NCI-H1694 treated with DMSO at 0.1 percent for 48 hours (cell line): ENCODE measurements at regions not wholly inside any gene's neighbourhood (a gene's known extent, or its start where the extent isn't known, plus 50 kb on each side); places are given as distances from the start of the nearest gene placed in this dataset.

Experiments
- DNase-seq: peaks from one replicate; lab custom pipeline; 2025; lab: John Stamatoyannopoulos, UW

DNA sequence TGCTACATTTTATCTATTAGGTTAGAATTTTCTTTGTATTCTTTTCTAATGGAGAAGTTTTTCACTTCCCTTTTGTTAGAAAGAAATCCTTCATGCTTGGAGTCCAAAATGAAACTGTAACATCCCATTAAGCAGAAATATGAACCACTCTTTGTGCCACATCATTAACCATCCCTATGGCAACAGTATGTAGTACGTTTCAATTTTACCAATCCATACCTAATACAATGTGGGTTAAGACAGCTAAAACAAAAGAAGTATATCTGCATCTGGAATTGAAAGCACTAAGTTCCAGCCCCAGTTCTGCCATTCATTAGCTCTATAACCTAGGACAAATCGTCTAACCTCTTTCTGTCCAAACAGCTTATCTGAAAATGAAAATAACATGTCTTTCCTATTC, 409.2 kb upstream of the SPHKAP start:
- no peak for DNase-seq

DNA sequence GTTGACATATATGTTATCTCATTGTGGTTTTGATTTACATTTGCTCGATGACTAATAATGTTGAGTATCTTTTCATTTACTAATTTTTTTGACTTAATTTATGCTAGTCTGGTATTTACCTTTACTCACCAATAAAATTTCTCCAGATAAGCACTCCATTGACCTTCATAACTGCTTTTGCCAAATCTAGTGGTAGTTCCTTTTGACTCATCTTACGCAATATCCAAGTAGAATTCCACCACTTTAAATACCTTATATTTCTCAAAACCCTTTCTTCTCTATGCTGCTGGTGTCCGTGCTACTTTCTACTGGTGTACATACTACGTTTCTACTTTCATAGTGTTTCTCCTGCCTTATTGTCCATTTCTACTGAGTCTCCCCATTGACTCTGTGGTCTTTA, 407.6 kb upstream of the SPHKAP start:
- no peak for DNase-seq

DNA sequence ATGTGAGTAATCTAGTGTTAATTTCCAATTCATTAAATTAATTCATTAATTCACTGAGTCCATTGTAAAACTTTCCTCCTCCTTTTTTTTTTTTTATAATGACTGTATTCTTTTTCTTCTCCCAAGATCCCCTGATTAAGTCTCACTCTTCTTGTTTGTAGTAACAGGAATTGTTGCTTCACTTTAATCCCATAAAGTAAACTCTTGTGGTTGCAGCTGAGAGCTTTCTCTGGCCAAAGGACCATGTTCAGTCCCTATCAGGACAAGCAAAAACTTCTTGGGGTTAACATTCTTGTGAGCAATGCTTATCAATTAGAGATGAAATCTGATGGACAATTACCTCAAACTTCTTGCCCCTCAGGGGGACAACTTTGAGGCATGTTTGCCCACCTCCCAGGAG, 400.2 kb upstream of the SPHKAP start:
- DNase-seq: no peak

DNA sequence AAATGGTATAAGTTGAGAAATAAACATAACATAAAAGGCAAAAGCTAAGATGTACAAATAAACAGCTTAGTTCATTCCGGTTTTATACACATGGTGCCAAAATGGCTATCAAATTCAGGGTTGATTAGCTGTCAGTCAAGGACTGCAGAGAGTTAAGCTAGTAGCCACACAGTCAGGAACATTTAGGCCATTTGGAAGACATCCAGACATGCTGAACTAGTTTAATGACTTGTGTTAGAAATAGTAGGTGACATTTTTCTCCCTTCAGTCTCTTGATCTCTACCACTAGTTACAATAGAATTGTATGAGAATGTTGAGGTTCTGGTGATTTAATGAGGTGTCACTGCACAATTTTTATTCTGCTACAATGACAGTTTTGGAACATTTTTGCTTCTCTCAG, 394.4 kb upstream of the SPHKAP start:
- DNase-seq: no peak

DNA sequence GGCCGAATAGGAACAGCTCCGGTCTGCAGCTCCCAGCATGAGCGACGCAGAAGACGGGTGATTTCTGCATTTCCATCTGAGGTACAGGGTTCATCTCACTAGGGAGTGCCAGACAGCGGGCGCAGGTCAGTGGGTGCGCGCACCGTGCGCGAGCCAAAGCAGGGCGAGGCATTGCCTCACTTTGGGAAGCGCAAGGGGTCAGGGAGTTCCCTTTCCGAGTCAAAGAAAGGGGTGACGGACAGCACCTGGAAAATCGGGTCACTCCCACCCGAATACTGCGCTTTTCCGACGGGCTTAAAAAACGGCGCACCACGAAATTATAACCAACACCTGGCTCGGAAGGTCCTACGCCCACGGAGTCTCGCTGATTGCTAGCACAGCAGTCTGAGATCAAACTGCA, 386.8 kb upstream of the SPHKAP start:
- peak; percentile 6 for DNase-seq

DNA sequence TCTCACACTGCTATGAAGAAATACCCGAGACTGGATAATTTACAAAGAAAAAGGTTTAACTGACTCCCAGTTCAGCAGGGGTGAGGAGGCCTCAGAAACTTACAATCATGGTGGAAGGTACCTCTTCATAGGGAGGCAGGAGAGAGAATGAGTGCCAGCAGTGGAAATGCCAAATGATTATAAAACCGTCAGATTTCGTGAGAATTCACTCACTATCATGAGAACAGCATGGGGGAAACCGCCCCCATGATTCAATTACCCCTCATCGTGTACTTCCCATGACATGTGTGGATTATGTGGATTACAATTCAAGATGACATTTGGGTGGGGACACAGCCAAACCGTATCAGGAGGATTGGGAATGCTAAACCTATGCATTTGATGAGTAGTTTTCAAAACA, 380.3 kb upstream of the SPHKAP start:
- no peak for DNase-seq

DNA sequence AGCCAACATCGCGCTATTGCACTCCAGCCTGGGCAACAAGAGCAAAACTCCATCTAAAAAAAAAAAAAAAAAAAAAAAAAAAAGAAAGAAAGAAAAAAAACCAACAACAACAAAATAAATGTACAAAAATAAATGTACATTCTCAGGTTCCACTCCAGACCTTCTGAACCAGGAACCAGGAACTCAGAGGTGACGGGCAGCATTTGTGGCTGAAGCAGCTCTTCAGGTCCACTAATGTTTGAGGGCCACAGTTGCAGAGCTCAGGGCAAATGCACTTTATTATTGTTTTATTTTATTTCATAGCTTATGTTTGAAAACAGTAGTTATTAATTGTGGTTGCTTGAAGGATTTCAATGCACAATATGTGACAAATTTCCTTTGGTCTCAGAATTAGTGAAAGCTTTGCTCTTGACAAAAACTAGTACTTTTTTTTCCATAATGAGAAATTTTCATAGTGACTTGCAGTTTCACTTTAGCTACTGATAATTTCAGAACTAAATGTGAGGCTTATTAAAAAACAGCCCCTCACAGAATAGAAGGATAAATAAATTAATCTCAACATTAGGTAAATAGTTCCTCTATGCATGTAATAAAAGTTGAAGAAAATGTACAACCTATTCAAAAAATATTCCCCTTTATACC, 378.4 kb upstream of the SPHKAP start:
- no peak for DNase-seq

DNA sequence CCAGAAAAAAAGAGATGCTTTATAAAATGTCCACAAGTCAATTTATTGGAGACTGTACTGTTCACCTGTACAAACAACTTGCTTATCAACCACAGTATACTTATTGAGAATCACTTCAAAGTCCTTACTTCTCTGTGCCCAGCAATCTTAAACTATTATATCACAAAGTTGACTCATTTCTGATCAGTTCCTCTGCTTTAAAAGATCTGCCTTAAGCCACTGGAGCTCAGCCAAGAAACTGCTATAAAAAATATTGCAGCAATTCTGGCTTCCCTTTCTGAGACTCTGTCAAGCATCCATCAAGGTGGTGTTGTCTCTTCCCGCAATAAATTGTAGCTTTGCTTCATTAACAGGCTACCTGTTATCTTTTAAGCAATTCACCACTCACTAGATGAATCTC, 375.2 kb upstream of the SPHKAP start:
- no peak for DNase-seq

DNA sequence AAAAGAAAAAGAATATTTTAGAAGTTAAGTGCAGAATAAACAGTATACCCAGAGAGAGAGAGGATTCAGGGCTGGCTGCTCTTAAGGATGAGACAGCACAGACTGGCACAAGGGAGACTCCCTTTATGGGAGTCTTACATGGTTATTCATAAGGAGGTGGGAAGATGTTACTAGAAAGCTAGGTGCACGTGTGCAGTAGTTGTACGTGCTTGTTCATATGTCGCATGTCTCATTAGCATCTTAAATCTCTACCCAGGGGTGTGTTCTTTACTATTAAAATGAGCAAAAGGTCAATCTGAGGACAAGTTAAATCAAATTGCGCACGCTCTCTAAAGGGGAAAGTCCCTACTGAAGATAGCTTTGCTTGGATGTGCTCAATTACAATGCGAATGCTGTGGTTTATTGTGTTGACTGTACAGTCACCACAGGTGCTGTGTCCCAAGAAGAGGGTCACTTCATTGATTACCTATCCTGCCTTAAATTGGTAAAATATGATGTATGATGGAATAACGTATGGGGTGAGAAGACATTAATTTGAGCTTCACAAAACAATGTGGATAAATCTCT, 368.0 kb upstream of the SPHKAP start:
- no peak for DNase-seq

DNA sequence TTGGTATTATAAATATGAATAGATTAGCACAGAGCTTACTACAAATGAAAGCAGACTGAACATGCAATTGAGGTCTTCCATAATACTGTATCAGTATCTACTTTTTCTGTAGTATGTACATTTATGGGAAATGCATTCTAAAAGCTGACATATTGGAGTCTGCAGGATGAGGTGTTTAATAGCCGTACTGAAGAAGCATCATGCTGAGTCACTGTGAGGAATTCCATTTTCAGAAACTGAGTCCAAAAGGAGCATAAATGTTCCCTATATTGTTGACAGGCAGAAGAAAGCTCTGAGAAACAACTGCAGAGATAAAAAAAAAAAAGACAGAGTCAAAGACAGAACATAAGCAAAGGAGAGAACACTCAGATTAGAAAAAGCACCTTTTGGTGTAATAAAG, 366.7 kb upstream of the SPHKAP start:
- no peak for DNase-seq

DNA sequence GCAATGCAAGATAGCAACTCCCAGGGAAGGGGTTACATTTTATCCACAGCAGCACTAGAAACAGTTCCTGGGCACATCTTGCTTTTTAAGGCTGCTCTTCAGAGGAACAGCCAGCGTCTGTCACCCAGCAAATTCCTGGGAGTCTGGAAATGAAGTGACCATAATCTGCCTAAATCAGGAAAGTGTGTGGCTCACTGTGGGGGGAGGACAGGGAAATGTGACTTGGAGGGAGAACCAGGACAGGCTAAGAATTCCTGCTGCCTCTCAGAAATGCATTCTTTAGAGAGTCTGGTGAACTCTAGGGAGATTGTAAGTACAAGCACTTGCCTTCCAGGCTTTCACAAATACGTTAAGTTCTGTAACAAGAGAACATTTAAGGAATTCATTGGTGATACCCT, 364.3 kb upstream of the SPHKAP start:
- no peak for DNase-seq

DNA sequence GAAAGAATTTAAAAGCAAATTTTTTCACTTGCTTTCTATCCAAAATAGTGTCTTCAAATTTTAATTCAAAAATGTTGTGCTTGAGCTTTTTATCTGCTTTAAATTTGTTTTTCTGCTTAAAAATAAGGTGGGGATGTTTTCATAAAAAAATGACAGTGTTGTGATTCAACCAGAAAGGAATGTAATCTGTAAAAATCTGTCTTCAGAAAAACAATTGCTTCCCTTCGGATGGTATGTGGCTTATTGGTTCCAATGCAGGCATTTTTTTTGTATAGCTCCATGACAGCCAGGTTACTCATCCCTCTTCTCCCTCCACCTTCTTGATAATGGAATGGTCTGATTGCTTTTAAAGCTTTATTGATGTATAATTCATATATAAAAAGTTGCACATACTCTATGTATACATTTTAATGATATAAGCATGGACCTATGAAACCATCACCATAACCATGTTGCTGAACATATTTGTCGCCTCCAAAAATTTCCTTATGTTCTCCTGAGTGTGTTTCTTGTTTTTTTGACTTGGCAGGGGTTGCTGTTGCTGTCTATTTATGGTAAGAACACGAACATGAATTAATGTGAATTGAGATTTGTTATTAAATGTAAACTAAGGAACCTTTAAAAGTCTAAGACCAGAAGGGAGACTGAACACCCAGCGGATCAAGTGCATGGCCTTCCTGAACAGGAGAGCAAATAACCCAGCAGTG, 363.7 kb upstream of the SPHKAP start:
- DNase-seq: no peak

DNA sequence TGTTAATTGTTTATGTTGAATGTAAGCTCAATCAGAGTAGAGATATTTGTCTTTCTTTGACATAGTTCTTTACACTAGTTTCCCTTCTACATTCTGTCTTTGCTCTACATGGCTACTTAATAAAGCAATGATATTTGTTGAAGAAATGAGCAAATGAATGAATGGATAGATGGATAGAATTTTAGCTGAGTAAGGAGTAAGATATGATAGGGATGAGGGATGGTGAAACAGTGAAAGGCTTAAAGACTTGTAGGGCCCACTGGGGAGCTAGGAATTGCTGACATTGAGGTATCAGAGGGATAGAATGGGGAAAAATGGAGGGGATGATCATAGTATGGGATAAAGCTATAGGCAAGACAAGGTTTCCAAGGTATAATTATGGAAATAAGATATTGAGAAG, 361.6 kb upstream of the SPHKAP start:
- no peak for DNase-seq

DNA sequence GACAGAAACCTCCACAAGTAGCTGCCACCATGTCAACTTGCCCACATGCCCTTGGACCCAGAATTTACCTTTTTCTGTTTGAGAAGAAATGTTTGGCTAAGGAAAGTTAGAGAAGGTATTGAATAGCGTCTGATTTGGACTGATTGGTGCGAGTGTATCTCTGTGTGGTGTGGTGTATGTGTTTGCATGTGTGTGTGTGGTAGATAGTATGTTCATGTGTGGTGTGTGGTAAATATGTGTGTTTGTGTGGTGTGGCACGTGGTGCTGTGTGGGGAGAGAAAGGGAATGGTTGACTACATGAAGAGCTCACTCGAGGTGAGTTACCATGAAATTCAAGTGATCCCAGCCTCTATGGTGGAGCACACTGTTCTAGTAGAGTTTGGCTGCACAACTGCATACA, 360.8 kb upstream of the SPHKAP start:
- DNase-seq: no peak

DNA sequence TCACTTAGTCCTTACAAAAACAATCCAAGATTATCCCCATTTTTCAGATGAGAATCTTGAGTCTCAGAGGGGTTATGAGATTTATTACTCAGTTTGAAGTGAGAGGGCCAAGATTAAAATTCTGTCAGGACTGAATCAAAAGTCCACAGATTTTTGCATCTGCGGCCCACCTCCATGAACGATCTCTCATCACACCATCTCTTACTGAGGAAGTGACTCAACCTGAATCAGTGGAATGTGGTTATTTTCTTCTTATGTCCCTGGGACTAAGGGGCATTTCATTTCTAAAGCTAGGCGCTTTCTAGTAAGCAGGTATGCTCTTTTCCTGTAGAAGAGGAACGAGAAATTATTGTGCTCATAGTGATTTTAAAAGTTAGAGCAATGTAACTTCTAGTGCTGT, 360.3 kb upstream of the SPHKAP start:
- DNase-seq: no peak

DNA sequence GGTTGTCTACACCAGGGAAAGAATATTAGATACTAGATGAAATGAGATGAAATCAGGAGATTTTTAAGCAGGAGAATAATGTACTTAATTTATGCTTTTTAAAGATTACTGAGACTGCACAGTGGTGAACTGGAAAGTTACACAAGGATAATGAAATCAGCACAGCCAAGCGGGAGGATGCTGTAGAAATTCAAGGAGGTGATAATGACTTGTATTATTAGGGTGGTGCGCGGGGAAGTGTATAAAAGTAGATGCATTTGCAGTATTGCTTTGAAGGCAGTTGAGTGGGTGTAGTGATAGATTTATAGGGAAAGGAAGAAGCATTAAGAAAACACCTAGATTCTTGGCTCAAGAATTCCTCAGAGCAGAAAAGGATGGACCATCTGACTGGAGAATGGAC, 359.5 kb upstream of the SPHKAP start:
- no peak for DNase-seq

DNA sequence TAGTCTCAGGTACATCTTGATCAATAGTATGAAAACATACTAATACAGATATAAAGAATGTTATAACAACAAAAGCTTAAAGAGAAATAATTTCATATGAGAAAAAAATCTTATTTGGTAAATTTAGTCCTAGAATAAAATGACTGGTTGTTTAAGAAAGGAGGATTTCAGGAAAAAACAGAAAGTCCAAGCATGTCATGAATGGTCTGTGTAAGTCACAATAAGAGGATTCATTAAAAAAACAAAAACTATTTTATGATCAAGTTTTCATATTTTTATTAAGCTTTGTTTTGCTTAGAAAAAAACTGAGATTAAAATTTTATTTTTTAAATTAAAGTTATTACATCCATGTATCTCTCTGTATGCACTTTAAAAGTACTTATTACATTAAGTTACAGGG, 353.9 kb upstream of the SPHKAP start:
- DNase-seq: no peak

DNA sequence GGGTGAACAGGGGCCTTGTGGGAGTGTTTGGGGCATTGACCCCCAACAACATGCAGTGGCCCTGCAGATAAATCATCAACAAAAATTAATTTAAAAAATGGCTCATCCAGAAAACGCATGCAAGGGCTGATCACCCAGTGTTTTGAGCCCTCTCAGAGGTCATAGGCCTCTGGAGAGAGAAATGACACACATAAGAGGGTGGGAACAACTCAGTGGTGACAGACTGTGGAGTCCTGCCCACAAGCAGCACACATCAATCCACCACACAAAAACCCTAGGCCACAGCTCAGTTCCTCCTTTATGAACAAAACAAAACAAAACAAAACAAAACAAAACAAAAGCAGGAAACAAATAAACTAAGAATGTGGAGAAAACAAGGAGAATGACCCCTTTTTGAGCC, 351.7 kb upstream of the SPHKAP start:
- no peak for DNase-seq

DNA sequence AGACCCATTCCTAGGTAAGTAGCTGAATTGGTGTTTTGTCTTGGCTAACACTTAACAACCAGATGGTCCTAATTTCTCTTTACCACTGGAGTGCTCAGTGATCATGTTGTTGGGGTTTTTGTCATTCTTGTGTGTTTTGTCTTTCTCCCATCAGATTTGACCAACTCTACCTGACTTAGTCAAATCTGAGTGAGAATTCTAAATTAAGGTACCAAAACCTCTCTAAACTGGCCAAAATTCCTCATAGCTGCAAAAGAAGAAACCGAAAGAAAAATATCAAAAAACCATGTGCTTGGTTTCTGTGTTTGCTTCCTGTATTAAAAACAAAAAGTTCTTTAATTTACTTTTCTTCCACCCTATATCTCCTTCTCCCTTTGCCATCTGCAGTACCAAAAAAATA, 350.7 kb upstream of the SPHKAP start:
- no peak for DNase-seq

DNA sequence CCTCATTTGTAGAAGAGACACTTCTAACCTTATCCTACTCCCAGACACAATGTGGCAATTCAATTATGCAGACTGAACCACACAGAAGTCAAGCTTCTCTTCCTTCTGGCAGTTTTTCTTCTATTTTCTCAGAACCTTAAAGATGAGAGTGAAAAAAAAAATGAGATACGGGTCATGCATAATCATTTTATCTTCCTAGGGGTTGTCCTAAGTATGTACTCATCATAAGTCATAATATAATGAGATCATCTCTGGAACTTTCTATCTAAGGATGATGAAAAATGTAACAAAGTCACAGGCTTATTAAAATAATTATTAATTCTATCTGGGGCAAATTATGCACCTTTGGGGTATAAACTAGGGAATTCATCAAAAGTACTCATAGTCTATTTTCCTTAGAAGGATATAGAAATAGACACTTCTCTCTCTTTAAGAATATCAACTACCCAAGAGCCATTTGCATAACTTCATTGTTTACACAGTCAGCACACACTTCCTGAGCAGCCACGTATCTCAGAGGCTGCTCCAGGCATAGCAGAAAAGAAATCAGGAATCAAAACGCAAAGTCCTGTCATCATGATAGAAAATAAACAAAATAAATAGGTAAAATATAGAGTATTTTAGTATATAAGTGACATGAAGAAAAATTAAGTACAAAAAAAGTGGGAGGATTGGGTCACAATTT, 345.9 kb upstream of the SPHKAP start:
- DNase-seq: no peak

DNA sequence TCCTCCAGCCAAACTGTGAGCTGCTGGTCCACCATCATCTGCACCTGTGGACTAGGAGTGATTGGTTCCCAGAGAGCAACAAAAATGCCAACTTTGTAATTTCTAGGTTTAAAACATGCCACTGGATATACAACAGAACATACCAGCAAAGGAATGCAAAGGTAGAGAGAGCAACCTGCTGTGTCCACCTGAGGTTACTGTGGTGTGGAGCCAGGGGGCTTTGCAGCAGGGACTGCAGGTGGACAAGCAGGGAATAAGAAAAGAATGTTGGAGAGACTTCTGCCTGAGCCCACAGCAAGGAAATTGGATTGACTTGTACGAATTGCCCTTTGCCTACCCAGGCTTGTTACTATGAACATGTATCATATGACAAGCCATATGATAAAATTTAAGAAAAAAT, 345.2 kb upstream of the SPHKAP start:
- DNase-seq: no peak

DNA sequence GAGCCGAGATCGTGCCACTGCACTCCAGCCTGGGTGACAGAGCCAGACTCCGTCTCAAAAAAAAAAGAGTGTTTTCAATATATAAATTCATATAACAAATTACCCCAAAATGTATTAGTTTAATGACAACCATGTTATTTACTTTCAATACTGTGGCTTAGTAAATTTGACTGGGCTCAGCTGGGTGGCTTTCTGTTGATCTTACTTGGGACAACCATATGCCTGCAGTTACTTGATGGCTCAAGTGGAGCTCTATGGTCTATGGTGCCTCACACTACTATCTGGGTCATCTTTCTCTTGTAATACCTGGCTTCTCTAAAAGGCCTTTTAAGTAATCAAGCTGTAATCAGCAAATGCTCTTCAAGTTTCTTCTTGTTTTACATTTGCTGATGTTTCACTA, 341.5 kb upstream of the SPHKAP start:
- DNase-seq: no peak

DNA sequence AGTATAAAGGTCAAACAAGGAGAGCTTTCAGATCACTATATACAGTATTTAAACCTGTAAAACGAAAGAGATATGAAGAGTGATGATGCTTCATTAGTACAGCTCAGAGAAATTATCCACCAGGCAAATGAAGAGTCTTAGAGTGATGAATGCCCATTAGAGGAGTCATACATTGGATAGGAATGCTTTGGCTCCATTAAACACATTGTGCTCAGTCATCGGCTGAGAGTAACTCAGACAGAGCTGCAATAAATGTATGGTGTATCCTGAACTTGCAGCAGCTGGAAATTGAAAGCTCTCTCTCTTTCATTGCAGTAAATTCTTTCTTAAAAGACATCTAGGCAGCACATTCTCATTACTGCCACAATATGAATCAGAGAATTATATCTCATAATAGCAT, 340.8 kb upstream of the SPHKAP start:
- DNase-seq: no peak
